ENCODE measurements at regions not wholly inside any gene's neighbourhood (a gene's known extent, or its start where the extent isn't known, plus 50 kb on each side); places are given as distances from the start of the nearest gene placed in this dataset.
"Not testable (repeated sequence)": the region's sequence is repeated elsewhere in the genome, so short reads cannot be mapped to it uniquely, and the experiment has no call there.

GRCh38 chr10:22824984-22825383 is 102.9 kb upstream of the ARMC3 start:
- DNase-seq (ENCODE audit: low spot score): no peak

- DNase-seq (ENCODE audit: low spot score): no peak
These were observed 103.3 kb upstream of the ARMC3 start for GRCh38 chr10:22824520-22824919.

GRCh38 chr10:22823109-22823508 is 104.7 kb upstream of the ARMC3 start:
- DNase-seq (ENCODE audit: low spot score): no peak

- not testable (repeated sequence) for DNase-seq (ENCODE audit: low spot score)
These were observed 105.9 kb upstream of the ARMC3 start for GRCh38 chr10:22821921-22822320.

- no peak for DNase-seq (ENCODE audit: low spot score)
These were observed 106.4 kb upstream of the ARMC3 start for GRCh38 chr10:22821501-22821900.

GRCh38 chr10:22816298-22816653 is 101.9 kb upstream of the PIP4K2A start:
- DNase-seq (ENCODE audit: low spot score): no peak

- DNase-seq (ENCODE audit: low spot score): no peak
These were observed 96.5 kb upstream of the PIP4K2A start for GRCh38 chr10:22810643-22811465.

- no peak for DNase-seq (ENCODE audit: low spot score)
These were observed 92.9 kb upstream of the PIP4K2A start for GRCh38 chr10:22807238-22807637.

GRCh38 chr10:22805304-22805703 is 90.9 kb upstream of the PIP4K2A start:
- peak; percentile 85 for DNase-seq (ENCODE audit: low spot score)

- DNase-seq (ENCODE audit: low spot score): no peak
These were observed 89.0 kb upstream of the PIP4K2A start for GRCh38 chr10:22803261-22803885.

GRCh38 chr10:22801785-22802184 is 87.4 kb upstream of the PIP4K2A start:
- DNase-seq (ENCODE audit: low spot score): no peak

GRCh38 chr10:22797796-22798195 is 83.4 kb upstream of the PIP4K2A start:
- not testable (repeated sequence) for DNase-seq (ENCODE audit: low spot score)

- DNase-seq (ENCODE audit: low spot score): no peak
These were observed 81.2 kb upstream of the PIP4K2A start for GRCh38 chr10:22795546-22795945.

GRCh38 chr10:22792161-22792560 is 77.8 kb upstream of the PIP4K2A start:
- no peak for DNase-seq (ENCODE audit: low spot score)

- no peak for DNase-seq (ENCODE audit: low spot score)
These were observed 77.3 kb upstream of the PIP4K2A start for GRCh38 chr10:22791665-22792064.

- DNase-seq (ENCODE audit: low spot score): no peak
These were observed 70.3 kb upstream of the PIP4K2A start for GRCh38 chr10:22784668-22785067.

- no peak for DNase-seq (ENCODE audit: low spot score)
These were observed 69.4 kb upstream of the PIP4K2A start for GRCh38 chr10:22783807-22784206.

GRCh38 chr10:22780474-22780885 is 66.1 kb upstream of the PIP4K2A start:
- DNase-seq (ENCODE audit: low spot score): no peak

- DNase-seq (ENCODE audit: low spot score): no peak
These were observed 65.1 kb upstream of the PIP4K2A start for GRCh38 chr10:22779331-22780019.

- DNase-seq (ENCODE audit: low spot score): no peak
These were observed 59.7 kb upstream of the PIP4K2A start for GRCh38 chr10:22774102-22774501.

GRCh38 chr10:22771631-22772030 is 57.3 kb upstream of the PIP4K2A start:
- DNase-seq (ENCODE audit: low spot score): not testable (repeated sequence)

GRCh38 chr10:22770270-22770669 is 55.9 kb upstream of the PIP4K2A start:
- no peak for DNase-seq (ENCODE audit: low spot score)

GRCh38 chr10:22767859-22768258 is 53.5 kb upstream of the PIP4K2A start:
- no peak for DNase-seq (ENCODE audit: low spot score)
